Loucy (cell line): ENCODE measurements at regions not wholly inside any gene's neighbourhood (a gene's known extent, or its start where the extent isn't known, plus 50 kb on each side); places are given as distances from the start of the nearest gene placed in this dataset.

Experiments used
- H2AFZ ChIP-seq: fragments of 200-600 bp; sonication (generic); 2 replicates; pipeline ENCODE4 v1.6.0; 2016; ENCODE audit warnings: antibody characterized with exemption, mild to moderate bottlenecking, low read length, moderate library complexity
- H3F3A ChIP-seq: fragments of 200-600 bp; 2 replicates; pipeline ENCODE4 v1.6.0; 2016; ENCODE audit warnings: antibody characterized with exemption, low read depth, mild to moderate bottlenecking
- H3K27me3 ChIP-seq: fragments of 200-600 bp; sonication (generic); 2 replicates; pipeline ENCODE4 v1.6.1; 2014; ENCODE audit warnings: low read length, mild to moderate bottlenecking; ENCODE audit not compliant: insufficient read depth, poor library complexity, severe bottlenecking
- H3K36me3 ChIP-seq: fragments of 200-600 bp; sonication (generic); 2 replicates; pipeline ENCODE4 v1.6.1; 2016; ENCODE audit warnings: low read length; ENCODE audit not compliant: insufficient read depth
- H3K4me1 ChIP-seq: fragments of 200-600 bp; sonication (generic); 2 replicates; pipeline ENCODE4 v1.5.1; 2014; ENCODE audit warnings: low read length, mild to moderate bottlenecking; ENCODE audit not compliant: insufficient read depth, poor library complexity, severe bottlenecking
- H3K4me2 ChIP-seq: fragments of 200-600 bp; sonication (generic); 2 replicates; pipeline ENCODE4 v1.6.0; 2014; ENCODE audit warnings: antibody characterized with exemption, low read length, low read depth, mild to moderate bottlenecking; ENCODE audit not compliant: poor library complexity, severe bottlenecking
- H3K4me3 ChIP-seq: fragments of 200-600 bp; sonication (generic); 2 replicates; pipeline ENCODE4 v1.5.1; 2014; ENCODE audit warnings: low read length, mild to moderate bottlenecking, mixed read lengths; ENCODE audit not compliant: poor library complexity, severe bottlenecking
- H3K79me2 ChIP-seq: fragments of 200-600 bp; sonication (generic); 2 replicates; pipeline ENCODE4 v1.6.1; 2014; ENCODE audit warnings: low read length; ENCODE audit not compliant: insufficient read depth
- H3K9ac ChIP-seq: fragments of 200-600 bp; sonication (generic); 2 replicates; pipeline ENCODE4 v1.6.0; 2014; ENCODE audit warnings: mild to moderate bottlenecking, low read depth, low read length, moderate library complexity; ENCODE audit not compliant: poor library complexity, severe bottlenecking
- H3K9me2 ChIP-seq: fragments of 200-600 bp; sonication (generic); replicated peaks from 2 replicates; pipeline ENCODE4 v1.6.1; 2016; ENCODE audit warnings: low read depth, low read length, mixed read lengths
- H3K9me3 ChIP-seq: fragments of 200-600 bp; sonication (generic); 2 replicates; pipeline ENCODE4 v1.6.1; 2014; ENCODE audit warnings: mild to moderate bottlenecking, antibody characterized with exemption, low read length, low read depth; ENCODE audit not compliant: insufficient read depth
- H4K20me1 ChIP-seq: fragments of 200-600 bp; sonication (generic); 2 replicates; pipeline ENCODE4 v1.6.0; 2014; ENCODE audit warnings: antibody characterized with exemption, low read length, mild to moderate bottlenecking; ENCODE audit not compliant: insufficient read depth, poor library complexity, severe bottlenecking
- EZH2phosphoT487 ChIP-seq: fragments of 200-600 bp; IDR thresholded peaks from 2 replicates; pipeline ENCODE4 v1.6.1; 2018; ENCODE audit warnings: antibody characterized with exemption, mild to moderate bottlenecking, moderate library complexity, borderline replicate concordance
- TF ChIP-seq, protein P1 (sequence below): fragments of 200-600 bp; sonication (generic); conservative IDR thresholded peaks from 2 replicates; pipeline ENCODE4 v1.5.1; 2014; ENCODE audit warnings: mild to moderate bottlenecking, antibody characterized with exemption, low read length

DNA sequence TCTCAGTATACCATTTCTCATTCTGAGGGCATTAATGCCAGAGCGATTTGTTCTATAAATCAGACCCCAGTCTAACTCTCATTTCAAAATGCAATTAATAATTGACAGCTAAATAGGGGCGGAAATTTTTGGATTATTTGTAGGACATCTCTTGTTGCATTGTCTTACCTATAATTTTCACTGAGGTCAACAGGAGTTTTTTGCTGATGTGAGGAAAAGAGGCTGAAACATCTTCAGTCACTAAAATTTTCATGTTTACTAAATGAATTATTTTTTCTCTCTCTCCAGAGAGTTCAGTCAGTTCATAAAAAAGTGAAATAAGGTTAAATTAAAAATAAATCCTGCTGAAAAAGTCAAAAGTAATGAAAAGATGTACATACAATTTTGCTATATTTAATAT, 295.9 kb downstream of the CCER1 start:
- H3K4me1 ChIP-seq = no peaks in the 10 kb centered on the region
- TF ChIP-seq, protein P1, sequence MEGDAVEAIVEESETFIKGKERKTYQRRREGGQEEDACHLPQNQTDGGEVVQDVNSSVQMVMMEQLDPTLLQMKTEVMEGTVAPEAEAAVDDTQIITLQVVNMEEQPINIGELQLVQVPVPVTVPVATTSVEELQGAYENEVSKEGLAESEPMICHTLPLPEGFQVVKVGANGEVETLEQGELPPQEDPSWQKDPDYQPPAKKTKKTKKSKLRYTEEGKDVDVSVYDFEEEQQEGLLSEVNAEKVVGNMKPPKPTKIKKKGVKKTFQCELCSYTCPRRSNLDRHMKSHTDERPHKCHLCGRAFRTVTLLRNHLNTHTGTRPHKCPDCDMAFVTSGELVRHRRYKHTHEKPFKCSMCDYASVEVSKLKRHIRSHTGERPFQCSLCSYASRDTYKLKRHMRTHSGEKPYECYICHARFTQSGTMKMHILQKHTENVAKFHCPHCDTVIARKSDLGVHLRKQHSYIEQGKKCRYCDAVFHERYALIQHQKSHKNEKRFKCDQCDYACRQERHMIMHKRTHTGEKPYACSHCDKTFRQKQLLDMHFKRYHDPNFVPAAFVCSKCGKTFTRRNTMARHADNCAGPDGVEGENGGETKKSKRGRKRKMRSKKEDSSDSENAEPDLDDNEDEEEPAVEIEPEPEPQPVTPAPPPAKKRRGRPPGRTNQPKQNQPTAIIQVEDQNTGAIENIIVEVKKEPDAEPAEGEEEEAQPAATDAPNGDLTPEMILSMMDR = no peak
- no peak for TF ChIP-seq EZH2phosphoT487
- H3K9me2 ChIP-seq = no peaks in the 10 kb centered on the region
- no peaks in the 10 kb centered on the region for H3K36me3 ChIP-seq
- H3K27me3 ChIP-seq = no peaks in the 10 kb centered on the region
- no peaks in the 10 kb centered on the region for H4K20me1 ChIP-seq
- H3K4me3 ChIP-seq = no peak overlapping the region
- no peak overlapping the region for H3K9ac ChIP-seq
- no peak overlapping the region for H3K4me2 ChIP-seq
- no peak overlapping the region for H2AFZ ChIP-seq
- no peaks in the 10 kb centered on the region for H3K9me3 ChIP-seq
- no peaks in the 10 kb centered on the region for H3K79me2 ChIP-seq
- H3F3A ChIP-seq = no peaks in the 10 kb centered on the region

DNA sequence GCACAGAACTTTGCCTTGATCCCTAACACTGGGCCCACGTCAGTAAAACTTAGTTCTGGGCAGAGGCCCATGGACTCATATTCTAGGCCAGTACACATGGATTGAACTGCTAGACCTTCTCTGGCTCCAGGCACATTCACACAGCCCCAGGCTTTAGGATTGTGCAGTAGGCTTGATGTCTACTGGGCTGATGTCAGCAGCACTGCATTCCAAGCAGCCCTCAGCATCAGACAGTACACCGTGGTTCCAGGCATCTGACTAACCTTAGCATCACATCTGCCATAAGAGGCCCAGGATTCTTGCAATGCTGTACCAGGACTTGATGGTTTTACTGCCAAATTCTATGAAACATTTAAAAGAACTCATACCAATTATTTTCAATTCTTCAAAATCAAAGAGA, 301.9 kb downstream of the CCER1 start:
- Histone ChIP-seq H3K9me2 (no peaks in the 10 kb centered on the region), H2AFZ (no peak overlapping the region), H3K9me3 (no peaks in the 10 kb centered on the region), H3K27me3 (no peaks in the 10 kb centered on the region), H3K36me3 (no peaks in the 10 kb centered on the region), H3K9ac (no peak overlapping the region), H3K4me2 (no peak overlapping the region), H4K20me1 (no peaks in the 10 kb centered on the region), H3K79me2 (no peaks in the 10 kb centered on the region), H3K4me1 (no peaks in the 10 kb centered on the region), H3F3A (no peaks in the 10 kb centered on the region), H3K4me3 (no peak overlapping the region)
- no peak for TF ChIP-seq EZH2phosphoT487
- TF ChIP-seq, protein P1 = no peak

DNA sequence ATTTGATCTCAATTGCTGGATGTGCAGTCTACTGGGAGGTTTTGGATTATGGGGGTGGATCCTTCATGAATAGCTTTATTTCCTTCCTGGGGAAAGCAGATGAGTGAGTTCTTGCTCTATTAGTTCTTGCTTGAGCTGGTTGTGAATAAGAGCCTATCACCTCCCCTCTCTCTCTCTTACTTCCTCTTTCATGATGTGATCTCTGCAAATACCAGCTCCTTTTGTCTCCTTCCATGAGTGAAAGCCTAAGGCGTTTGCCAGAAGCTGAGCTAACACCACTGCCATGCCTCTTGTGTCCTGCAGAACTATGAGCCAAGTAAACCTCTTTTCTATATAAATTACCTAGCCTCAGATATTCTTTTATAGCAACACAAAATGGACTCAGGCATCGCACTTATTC, 302.7 kb downstream of the CCER1 start:
- Histone ChIP-seq H3K9me2 (no peaks in the 10 kb centered on the region), H4K20me1 (no peaks in the 10 kb centered on the region), H2AFZ (no peak overlapping the region), H3K4me1 (no peaks in the 10 kb centered on the region), H3F3A (no peaks in the 10 kb centered on the region), H3K36me3 (no peaks in the 10 kb centered on the region), H3K9ac (no peak overlapping the region), H3K27me3 (no peaks in the 10 kb centered on the region), H3K79me2 (no peaks in the 10 kb centered on the region), H3K9me3 (no peaks in the 10 kb centered on the region), H3K4me2 (no peak overlapping the region), H3K4me3 (no peak overlapping the region)
- TF ChIP-seq EZH2phosphoT487 = no peak
- TF ChIP-seq, protein P1 = no peak
